ENCODE measurements at regions not wholly inside any gene's neighbourhood (a gene's known extent, or its start where the extent isn't known, plus 50 kb on each side); places are given as distances from the start of the nearest gene placed in this dataset.
A peak's percentile ranks its signal among the peaks of the same experiment; 100 is the strongest.

- no peak for DNase-seq (ENCODE audit: low spot score)
Observed at GRCh38 chr1:238111516-238111915, 220.8 kb upstream of the ZP4 start.

GRCh38 chr1:238111081-238111480 is 220.4 kb upstream of the ZP4 start:
- DNase-seq (ENCODE audit: low spot score), result peak; percentile 79

GRCh38 chr1:238108417-238108816 is 217.7 kb upstream of the ZP4 start:
- DNase-seq (ENCODE audit: low spot score), result no peak

- no peak for DNase-seq (ENCODE audit: low spot score)
Observed at GRCh38 chr1:238107322-238107721, 216.6 kb upstream of the ZP4 start.

- no peak for DNase-seq (ENCODE audit: low spot score)
Observed at GRCh38 chr1:238104752-238105151, 214.0 kb upstream of the ZP4 start.

GRCh38 chr1:238101923-238102322 is 211.2 kb upstream of the ZP4 start:
- no peak for DNase-seq (ENCODE audit: low spot score)

- DNase-seq (ENCODE audit: low spot score), result no peak
Observed at GRCh38 chr1:238099871-238100270, 209.1 kb upstream of the ZP4 start.

GRCh38 chr1:238089615-238090014 is 198.9 kb upstream of the ZP4 start:
- no peak for DNase-seq (ENCODE audit: low spot score)

- peak; percentile 28 for DNase-seq (ENCODE audit: low spot score)
Observed at GRCh38 chr1:238088560-238089290, 198.0 kb upstream of the ZP4 start.

- no peak for DNase-seq (ENCODE audit: low spot score)
Observed at GRCh38 chr1:238073991-238074390, 183.3 kb upstream of the ZP4 start.

GRCh38 chr1:238071061-238071460 is 180.3 kb upstream of the ZP4 start:
- no peak for DNase-seq (ENCODE audit: low spot score)

GRCh38 chr1:238063454-238063853 is 172.7 kb upstream of the ZP4 start:
- DNase-seq (ENCODE audit: low spot score), result no peak

- DNase-seq (ENCODE audit: low spot score), result no peak
Observed at GRCh38 chr1:238061967-238062613, 171.4 kb upstream of the ZP4 start.

GRCh38 chr1:238060061-238060460 is 169.3 kb upstream of the ZP4 start:
- no peak for DNase-seq (ENCODE audit: low spot score)

GRCh38 chr1:238052496-238053266 is 162.0 kb upstream of the ZP4 start:
- no peak for DNase-seq (ENCODE audit: low spot score)

GRCh38 chr1:238029126-238029525 is 138.4 kb upstream of the ZP4 start:
- no peak for DNase-seq (ENCODE audit: low spot score)

GRCh38 chr1:238027366-238027765 is 136.6 kb upstream of the ZP4 start:
- no peak for DNase-seq (ENCODE audit: low spot score)

GRCh38 chr1:238023137-238023536 is 132.4 kb upstream of the ZP4 start:
- no peak for DNase-seq (ENCODE audit: low spot score)

- no peak for DNase-seq (ENCODE audit: low spot score)
Observed at GRCh38 chr1:238018214-238018613, 127.5 kb upstream of the ZP4 start.

- no peak for DNase-seq (ENCODE audit: low spot score)
Observed at GRCh38 chr1:238006779-238007178, 116.1 kb upstream of the ZP4 start.

GRCh38 chr1:238005116-238005515 is 114.4 kb upstream of the ZP4 start:
- no peak for DNase-seq (ENCODE audit: low spot score)

- no peak for DNase-seq (ENCODE audit: low spot score)
Observed at GRCh38 chr1:238001818-238002217, 111.1 kb upstream of the ZP4 start.

- DNase-seq (ENCODE audit: low spot score), result no peak
Observed at GRCh38 chr1:237999426-238000052, 108.8 kb upstream of the ZP4 start.

Data from COLO829 (cell line).